Activated naive CD4-positive, alpha-beta T cell treated with anti-CD3 and anti-CD28 coated beads, Interleukin-2, amount 50 U/mL, for 16 hours (primary cell): ENCODE measurements at regions not wholly inside any gene's neighbourhood (a gene's known extent, or its start where the extent isn't known, plus 50 kb on each side); places are given as distances from the start of the nearest gene placed in this dataset.

Experiments used
- DNase-seq: peaks from one replicate; pipeline ENCODE4 v3.0.0-alpha.2; 2020

DNA sequence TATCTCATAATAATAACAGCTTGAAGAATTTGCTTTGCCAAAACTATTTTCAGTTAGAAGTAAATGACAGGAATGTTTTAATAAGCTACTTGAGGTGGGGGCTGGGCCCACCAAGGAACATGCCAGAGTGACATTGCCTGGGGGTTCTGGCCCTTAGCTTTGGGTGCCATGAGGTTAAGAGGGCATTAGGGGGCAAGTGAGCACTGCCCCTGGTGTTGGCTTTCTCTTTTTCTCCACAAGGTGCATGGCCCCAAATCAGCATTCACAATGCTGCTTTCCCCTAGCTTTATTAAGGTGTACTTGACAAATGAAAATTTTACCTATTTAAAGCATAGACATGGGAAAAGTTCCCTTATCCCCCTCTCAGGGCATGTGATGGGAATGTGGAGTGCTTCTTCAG lies 305.4 kb downstream of the TENT4A start:
- no peak for DNase-seq

DNA sequence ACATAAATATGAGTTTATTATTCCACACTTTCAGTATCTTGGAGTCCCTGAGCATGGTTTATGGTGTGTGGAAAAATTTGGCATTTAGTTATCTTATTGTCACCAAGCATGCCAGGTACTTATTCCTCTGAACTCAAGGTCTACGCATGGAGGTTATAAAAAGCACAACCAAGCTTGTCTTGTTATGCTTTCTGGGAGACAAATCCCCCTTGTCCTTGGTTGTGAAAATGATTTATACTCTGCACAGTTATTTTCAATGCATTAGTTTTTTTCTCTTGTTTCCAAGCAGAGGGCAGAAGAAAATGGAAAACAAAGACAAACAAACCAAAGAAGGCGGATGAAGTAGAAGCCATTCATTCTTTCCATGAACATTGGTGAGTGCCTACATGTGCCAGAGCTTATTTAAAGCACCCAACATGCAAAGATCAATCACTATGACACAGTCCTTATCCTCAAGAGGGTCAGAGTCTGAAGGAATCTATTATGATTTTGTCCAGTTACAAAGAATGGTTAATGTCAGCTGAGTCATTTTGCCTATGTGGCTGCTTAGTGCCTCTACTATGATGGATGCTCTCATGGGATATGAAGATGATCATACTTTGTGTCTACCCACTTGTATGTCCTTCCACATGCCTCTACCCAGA lies 323.1 kb downstream of the TENT4A start:
- DNase-seq, result no peak

DNA sequence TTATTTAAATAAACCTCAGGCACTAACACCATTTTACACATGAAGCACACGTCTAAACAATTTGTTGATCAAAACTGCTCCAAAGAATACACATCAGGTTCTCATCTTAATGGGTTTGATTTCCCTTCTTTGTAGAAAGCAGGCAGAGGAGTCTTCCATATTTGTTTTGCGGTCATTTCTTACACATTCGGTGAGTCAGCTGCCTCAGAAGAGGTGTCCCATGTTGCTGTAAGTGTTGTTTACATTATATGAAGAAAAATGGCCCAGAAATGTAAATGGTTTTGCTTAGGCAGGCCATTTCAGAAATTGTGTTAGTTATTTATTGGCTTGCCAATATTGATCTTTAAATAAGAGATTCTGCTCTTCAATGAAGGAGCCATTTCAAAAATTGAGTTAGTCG lies 325.8 kb downstream of the TENT4A start:
- no peak for DNase-seq

DNA sequence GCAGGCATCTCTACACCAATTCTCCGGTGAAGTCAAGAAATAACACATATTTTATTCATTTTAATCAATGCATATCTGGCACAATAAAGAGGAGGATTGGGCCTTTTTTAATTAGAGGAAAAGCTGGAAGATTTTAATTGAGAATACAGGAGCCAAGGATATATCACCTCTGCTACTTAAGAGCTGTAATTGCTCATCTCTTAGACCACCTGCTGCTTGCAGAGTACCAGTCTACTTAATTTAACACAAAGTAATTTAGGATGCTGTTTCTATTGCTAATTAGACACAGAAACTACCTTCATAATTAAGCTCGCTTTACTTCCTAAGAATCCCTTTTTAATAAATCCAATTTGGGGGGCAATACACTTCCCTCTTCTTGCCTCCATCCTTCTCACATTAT lies 326.9 kb downstream of the TENT4A start:
- DNase-seq, result no peak

DNA sequence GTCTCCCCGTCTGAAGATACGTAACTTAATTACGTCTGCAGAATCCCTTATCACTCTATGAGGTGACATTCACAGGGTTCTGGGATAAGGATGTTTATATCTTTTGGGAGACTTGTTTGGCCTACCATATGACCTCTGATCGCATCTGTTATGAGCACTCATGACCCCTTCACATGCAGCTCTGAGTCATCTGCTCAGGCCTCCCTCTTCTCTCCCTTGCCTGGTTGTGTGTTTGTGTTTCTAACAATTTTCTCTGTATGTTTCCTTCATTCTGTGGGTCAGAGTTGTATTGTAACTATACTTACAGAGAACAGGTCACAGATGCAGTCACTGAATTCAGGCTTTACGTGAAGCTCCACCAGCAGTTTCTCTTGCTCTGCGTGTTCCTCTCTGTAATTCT lies 330.6 kb downstream of the TENT4A start:
- no peak for DNase-seq

DNA sequence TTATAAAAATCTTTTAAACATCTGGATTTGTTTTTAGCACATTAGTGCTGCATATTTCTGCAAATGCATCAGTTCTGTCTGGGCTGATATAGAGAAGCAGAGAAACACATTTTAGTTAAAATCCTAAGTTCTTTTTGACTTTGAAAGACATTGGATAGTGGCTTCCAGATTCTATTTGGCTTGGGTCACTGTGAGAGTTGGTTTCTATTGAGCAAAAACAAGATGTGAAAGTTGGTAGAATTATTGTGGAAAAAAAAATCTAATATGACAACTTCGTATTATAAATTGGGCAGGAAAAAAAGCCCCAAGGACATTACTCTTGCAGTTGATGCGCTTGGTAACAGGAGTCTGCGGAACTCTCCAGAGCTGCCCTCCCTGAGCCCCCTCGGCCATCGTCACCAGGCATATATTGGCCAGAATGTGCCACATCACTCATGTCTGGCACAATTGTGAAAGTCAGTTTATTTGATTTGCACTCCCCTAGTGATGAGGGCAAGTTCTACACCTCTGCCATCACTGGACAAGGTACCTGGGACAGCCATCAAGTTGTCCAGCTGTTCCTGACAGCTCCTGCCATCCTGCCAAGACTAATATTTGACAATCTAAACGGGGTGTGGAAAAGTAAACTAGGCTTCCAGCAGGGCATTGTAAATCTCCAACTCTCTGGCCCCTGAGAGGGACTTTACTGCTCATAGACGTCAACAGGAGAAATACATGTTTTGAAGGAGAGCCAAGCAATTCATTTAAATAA lies 334.5 kb downstream of the TENT4A start:
- DNase-seq, result no peak

DNA sequence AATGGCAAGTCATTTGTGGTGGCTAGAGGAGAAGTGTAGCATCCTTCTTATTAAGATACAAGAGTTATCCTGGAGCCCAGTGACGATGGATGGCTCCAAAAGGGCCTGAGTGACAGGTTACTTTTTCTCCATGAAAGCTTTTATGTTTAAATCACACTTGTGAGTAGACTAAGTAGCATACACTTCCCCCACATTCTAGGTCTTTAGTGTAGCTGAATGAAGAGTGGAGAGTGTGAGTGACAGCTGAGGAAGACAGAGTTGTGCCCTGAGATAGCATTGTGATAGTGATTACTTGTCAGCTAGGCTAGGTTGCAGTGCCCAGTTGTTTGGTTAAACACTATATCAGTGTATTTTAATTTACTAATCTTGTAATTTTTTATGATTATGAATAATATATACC lies 337.8 kb downstream of the TENT4A start:
- no peak for DNase-seq

DNA sequence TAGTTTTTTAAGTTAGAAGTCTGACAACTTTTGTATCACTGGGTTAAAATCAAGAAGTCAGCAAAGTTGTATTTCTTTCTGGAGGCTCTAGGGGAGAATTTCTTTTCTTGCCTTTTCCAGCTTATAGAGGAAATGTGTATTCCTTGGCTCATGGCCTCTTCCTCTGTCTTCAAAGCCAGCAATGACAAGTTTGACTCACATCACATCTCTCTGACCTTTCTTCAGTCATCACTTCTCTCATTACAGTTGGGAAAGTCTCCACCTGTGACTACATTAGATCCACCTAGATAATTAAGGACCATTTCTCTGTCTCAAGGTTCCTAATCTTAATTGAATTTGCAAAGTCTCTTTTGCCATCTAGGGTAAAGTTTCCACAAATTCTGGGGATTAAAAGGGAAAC lies 339.9 kb downstream of the TENT4A start:
- DNase-seq, result no peak

DNA sequence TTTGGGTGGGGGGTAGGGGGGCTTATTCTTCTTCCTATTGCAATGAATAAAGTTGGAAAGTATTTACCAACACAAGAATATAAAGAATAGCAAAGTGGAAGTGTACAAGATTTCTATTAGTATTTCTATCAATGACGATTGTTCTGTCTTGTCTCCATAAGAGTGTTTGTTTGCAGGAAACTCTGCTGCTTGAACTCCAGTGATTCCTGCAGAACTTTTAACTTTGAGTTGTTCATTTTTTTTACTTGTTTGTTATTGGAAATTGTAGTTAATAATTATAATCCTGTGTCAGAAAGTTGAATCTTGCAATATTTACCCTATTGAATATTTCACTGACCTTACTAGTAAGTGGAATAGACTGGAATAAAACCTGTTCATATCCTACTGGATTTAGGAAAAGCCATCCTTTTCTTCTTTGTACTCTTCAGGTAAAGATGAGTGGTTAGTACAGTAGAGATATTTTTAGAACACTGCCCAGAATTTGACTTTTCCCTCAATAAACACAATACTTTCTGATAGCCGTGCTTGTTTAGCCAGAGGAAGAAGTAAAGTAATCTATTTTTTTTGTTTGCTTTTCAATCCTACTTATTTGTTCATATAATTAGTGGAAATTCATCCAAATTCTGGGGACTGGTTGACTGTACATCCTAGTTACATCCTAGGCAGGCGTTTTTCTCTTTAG lies 340.4 kb downstream of the TENT4A start:
- no peak for DNase-seq

DNA sequence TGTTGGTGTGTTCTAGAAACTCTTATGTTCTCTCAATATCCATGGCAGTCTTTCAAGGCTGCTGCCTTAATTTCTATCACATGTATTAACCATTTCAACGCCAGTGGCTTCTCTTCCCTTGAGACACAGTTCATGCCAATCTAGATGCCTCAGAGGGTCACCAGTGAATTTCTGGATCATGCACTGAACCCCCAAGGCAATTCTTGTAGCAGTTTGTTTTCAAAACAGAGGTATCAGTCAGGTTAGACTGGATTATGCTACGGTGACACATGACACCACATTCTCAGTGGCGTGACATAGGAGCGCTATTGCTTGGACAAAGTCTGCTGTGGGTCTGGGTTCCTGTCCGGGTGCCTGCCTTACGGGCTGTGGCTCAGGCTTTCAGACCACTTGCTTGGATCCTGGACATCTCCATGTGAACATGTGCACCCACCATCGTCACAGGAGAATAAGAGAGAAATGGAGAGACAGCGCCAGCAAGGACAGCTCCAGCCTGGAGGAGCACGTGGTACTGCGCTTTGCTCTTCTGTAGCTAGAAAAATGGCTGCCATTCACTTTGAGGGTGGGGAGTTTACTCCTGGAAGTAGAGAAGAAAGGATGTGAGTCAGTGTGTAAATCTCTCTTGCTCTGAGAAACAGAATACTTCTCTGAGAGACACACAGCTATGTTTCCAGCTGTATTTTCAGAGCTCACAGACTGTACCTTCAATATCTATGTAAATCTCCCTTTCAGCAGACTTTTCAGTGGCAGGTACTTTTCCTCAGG lies 329.3 kb upstream of the ADCY2 start:
- DNase-seq, result no peak

DNA sequence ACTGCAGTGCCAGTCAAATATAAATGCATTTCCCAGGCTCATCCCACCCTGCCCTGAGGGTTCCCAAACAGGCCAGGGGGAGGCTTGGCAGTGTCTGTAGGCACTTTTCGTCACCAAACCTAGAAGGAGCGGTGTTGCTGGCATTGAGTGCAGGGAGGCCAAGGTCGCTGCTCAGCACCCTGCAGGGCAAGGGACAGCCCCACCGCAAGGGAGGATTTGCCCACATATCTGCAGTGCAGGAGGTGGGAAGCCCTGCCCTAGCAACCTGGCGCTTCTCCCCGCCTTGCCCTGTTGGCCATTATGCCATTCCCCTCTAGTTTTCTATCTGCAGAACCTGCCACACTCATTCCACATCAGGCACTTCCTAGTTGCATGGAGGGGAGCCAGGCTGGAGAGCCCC lies 327.8 kb upstream of the ADCY2 start:
- DNase-seq, result no peak

DNA sequence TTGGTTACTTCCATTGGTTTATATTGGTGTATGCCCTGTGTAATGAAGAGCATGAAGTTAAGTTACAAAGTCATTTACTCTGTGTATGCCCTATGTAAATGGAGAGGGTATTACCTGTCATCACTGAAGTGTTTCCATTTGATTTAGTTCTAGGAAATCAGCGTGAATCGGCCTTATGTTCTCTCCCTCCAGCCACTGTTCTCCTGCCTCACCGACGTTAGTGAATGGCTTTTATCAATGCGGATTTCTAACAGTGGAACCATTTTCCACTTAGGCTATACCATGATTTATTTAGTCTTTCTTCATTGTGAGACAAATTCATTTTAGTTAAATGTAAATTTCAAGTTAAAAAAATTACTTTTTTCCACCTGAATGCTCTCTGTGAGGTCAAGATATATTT lies 327.0 kb upstream of the ADCY2 start:
- no peak for DNase-seq

DNA sequence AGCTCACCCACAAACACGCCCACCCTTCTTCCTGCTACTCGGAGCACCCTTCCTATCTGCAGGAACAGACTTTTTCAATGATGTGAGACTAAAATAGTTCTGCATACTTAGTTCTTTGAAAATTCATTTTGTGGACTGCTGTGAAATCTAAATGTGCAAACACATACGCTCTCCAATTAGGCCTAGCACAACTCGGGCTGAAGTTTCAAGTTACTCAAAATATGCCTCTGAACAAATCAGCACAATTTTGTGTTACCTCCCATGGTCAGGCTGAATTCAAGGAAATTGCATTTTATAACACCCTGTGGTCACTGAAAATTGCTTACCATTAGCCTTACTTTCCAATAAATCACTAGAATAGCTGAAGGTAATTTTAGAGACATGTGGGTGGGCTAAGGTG lies 323.8 kb upstream of the ADCY2 start:
- no peak for DNase-seq

DNA sequence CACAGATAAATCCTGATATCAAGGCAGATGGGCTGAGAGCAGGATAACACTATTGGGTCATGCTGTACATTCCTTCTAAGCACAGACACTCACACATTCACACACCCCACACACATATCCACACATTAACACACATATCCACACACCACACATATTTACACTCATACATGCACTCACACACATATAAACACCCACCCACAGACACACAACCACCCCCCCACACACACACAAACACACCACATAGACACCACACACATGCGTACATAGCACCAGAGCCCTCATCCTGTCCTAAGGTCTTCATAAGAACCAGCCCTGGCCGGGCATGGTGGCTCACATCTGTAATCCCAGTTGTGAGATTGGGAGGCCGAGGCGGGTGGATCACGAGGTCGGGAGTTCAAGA lies 322.3 kb upstream of the ADCY2 start:
- DNase-seq, result no peak

DNA sequence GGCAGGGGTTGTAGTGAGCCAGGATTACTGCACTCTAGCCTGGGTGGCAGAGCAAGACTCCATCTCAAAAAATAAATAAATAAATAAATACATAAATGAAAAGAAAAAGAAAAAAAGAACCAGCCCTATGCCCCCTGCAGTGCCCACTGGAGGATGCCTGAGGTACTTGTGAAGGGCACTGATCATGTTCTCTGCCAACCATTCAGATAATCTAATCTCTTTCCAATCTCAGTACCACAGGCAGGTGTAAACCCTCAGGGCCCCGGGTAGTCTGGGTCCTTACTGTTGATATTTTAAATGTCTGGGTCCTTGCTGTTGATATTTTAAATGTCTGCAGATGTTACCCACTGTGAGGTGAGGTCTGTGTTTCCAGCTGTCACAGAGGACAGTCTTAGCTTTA lies 321.8 kb upstream of the ADCY2 start:
- DNase-seq, result no peak

DNA sequence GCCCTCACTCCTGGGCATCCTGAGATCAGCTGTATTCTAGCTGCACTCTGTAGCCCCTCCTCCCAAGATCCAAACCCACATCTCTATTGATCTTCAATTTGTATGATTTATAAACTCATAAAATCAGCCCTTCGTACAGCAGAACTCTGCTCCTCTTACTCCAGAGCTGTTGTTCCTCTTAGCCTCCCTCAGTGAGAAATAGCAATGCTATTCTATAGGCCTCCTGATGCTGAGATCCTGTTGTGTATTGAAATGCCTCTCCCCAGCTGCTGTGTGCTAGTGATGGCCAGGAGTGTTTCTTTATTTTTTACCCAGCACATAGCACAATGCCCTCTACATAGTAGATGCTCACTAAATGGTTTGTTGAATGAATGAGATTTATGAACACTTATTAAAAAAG lies 320.5 kb upstream of the ADCY2 start:
- DNase-seq, result no peak

DNA sequence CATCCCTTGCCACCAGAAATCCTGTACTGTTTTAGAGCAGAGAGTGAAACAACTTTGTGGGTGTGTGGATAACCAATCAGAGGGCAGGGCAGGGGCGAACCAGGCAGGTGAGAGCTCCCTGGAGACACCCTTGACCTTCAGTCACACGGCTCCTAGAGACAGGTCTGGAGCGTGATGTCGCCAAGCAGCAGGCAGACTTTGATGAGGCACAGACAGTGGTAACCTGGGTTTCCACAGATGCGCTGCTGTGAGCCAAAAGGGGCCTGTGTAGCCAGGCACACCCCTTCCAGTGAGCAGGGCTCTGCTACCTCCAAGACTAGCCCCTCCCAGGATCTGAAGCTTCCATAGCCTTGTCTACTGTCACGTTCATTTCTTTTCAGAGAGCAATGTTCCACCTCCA lies 317.8 kb upstream of the ADCY2 start:
- DNase-seq, result no peak

DNA sequence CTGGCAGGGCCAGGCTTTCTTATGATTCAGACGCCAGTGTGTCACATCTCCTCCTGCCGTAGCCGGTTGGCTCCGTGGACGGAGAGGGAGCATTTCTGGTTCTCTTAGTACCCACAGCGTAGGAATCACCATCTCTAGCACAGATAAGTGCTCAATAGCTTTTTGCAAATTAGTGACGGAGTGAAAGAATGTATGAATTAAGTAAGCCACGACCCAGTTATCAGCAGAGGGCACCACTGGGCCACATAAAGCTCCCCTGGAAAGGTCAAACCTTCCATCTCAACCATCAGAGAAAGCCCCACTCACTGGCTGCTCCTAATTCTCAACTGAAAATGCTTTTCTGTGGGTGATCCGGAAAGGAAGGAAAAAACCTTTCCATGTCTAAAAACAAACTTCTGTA lies 317.0 kb upstream of the ADCY2 start:
- DNase-seq, result no peak

DNA sequence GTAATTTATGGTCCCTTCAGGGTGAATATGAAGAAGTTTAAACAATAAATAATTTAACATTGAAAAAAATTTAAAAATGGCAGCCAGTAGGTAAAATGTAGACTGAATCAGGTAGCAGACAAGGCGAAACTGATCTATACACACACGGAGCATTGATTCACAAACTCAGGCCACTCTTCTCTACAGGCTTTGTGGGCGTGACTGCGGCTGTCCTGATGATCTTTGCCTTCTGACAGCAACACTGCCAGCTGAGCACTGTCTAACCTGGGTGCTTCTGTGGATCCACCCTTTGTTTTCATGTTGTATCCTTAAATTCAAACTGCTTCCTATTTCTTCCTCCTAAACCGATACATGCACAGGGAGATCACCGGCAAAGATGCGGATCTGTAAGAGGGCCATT lies 315.4 kb upstream of the ADCY2 start:
- DNase-seq, result no peak

DNA sequence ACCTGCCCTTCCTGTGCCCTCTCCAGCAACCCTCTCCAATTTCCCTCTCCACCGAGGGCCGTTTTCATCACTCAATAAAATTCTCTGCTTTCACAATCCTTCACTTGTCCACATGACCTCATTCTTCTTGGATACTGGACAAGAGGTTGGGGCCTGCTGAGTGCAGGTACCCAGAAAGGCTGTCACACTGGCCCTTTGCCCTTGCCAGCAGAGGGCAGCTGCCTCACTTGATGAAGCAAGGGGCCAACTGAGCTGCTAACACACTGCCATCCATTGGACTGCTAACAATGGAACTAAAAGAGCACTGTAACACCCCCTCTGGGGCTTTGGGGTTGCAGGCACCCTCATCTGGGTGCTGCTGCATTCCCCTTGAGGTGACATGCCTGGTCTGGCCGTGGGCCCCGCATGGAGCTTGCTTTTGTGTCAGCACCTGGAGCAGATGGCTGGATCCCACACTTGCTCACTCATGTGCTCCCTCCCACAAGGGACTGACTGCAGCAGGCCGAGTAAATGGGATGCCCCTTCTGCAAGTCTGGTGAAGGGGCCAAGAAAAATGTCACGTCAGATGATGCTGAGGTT lies 308.1 kb upstream of the ADCY2 start:
- DNase-seq, result no peak

DNA sequence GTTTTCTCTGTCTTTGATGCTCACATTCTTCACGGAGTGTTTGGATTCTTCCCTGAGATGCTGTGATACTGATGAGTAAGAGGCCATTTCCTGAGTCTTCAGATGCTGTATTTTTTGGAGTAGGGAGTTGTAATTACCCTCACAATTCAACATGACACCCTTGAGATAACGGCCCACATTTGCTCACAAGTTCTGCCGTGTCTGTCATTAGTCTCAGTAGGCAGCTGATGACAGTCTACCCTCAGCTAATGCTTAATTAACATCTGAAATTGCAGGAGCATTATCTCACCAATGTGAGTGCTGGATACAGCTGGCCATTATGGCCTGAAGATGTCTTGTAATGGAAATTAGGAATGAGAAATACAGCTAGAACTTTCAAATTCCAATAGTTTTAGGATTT lies 307.1 kb upstream of the ADCY2 start:
- DNase-seq, result no peak

DNA sequence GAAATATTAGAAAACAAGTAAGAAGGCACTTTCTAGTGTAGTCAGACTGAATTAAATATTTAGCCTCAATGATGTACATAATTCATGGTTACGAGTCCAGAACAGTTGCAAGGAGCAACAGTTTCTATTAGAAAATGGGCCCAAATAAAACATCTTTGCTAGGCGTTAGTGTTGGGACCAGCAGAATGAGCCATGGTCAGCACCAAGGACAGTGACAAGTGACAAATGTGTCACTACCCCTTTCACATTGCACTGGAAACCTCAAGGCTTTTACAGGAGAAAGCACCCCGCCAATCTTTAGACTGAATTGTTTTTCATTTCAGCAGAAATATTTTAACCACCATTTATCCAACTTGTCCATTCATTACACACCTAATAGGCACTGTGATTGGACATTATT lies 301.3 kb upstream of the ADCY2 start:
- no peak for DNase-seq

DNA sequence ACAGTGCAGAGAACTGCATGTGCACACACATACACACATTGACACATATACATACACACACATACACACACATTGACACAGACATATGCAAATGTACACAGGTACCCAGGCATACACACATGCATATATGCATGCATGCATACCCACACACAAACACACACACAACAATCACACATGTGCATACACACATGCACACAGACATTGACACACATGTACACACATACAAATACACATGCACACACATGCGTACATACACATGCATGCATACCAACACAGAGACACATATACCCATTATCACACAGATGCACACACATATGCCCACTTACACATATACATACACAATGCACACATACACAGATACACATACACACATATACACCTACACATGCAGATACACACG lies 299.6 kb upstream of the ADCY2 start:
- DNase-seq, result no peak
